NCI-H345 treated with DMSO at 0.1 percent for 48 hours (cell line): ENCODE measurements at regions not wholly inside any gene's neighbourhood (a gene's known extent, or its start where the extent isn't known, plus 50 kb on each side); places are given as distances from the start of the nearest gene placed in this dataset.
"Not testable (repeated sequence)": the region's sequence is repeated elsewhere in the genome, so short reads cannot be mapped to it uniquely, and the experiment has no call there.

Experiments
- DNase-seq: peaks from one replicate; lab custom pipeline; 2025; ENCODE audit not compliant: unreplicated experiment; lab: John Stamatoyannopoulos, UW

DNA sequence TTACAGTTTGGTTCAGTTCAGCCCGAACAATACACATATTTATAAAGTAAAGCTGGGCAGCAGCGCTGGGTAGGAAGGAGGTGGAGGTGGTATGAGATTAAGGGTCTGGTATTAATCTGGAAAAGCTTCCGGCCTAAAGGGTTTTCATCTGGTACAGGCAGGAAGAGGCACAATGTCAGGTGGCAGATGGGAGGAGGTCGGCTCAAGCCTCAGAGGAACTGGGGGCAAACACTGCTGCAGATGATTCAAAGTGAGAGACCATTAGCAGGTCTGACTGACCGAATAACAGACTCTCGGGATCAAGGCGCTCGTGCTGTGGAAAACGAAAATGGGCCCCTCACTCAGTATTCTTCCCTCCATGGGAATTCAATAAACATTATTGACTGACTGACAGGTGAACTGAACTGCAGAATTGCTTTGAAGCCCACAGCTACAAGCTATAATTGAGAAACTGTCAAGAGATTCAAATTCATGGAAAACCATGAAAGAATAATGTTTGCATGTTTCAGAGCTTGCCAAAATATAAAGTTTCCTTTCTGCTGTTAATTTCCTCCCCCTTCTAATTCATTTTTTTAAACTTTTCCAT is 75.3 kb downstream of the TMEM167A start:
- DNase-seq: no peak

DNA sequence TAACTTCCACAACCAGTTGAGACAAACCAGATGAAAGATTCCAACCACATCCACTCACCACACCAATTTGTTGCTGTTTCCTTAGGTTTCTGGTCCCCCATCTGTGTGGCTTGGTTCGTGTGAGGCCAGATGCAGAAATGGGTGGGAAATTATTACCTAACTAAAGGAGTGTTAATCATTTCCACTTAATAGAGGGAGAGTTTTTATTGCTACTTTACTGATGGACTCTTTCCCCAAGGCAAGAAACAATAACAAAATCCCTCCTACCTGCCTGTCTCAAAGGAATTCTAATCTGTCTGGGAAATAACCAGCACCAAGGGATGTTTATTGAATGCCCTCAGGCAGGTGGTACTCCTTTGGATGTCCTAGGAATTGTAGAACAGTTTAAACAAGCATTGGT is 76.3 kb downstream of the TMEM167A start:
- DNase-seq: no peak

- no peak for DNase-seq
These were observed 76.8 kb downstream of the TMEM167A start for GRCh38 chr5:83000428-83000827.

DNA sequence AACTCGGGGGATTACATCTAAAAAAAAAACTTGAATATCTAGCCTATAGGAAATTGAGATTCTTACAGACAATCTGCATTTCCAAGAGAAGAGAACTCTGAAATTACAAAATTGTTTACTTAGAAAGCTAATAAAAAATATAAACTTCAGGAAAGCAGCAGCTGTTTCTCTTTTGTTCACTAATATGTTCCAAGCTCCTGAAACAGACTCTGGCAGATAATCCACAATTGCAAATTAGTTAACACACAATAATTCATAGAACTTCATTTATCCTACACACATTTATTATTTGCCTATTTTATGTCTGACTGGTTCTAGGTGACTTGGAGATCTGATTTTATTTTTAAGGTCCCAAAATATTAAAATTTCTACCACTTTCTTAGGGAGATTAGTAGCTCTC is 83.8 kb downstream of the TMEM167A start:
- DNase-seq: no peak

GRCh38 chr5:82992646-82993045 is 84.5 kb downstream of the TMEM167A start:
- DNase-seq: no peak

DNA sequence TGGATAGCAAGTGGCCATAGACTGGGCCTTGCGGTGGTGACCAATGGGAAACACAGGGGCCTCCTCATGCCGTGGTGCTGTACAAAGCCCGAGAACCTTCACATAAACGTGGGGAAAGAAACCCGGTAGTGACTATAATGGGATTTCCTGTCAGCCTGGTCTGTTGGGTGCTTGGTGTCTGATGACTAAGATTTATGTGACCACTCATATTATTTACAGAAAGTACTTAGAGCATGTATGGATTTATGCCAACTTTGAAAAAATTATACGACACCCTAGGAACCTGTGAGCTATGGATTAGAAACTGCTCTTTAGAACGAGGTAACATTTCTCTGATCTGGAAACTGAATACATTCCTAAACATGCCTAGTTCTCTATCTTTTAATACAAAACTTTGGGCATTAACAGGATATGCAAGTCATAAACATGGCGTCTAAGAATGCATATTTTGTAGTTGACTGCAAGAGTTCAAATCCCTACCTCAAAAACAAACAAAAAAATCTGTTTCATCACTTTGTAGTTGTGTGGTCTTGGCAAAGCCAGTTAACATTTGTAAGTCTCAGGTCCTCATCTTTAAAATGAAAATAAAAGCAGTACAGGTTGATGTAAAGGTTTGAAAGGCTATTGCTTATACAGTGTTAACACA is 85.4 kb downstream of the TMEM167A start:
- DNase-seq: no peak

GRCh38 chr5:82991059-82991458 is 86.1 kb downstream of the TMEM167A start:
- DNase-seq: no peak

DNA sequence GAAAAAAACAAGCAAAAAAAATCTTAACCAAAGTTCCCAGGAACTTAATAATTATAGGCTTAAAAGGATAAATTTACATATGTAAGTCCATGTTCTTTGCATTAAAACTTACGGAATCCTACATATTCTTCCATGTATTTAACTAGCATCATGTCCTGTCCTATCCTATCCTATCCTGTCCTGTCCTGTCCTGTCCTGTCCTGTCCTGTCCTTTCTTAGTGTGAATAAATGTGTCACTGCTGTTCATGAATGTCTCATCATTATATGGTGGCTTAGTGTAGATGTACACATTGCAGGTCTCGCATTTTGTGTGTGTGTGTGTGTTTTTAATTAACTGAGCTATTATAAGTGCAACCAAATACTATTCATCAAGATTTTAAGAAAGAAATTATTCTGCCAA is 90.0 kb downstream of the TMEM167A start:
- no peak for DNase-seq

- no peak for DNase-seq
These were observed 90.8 kb downstream of the TMEM167A start for GRCh38 chr5:82986404-82986803.

GRCh38 chr5:82985763-82986162 is 91.4 kb downstream of the TMEM167A start:
- DNase-seq: no peak

- DNase-seq: no peak
These were observed 92.1 kb downstream of the TMEM167A start for GRCh38 chr5:82984786-82985735.

DNA sequence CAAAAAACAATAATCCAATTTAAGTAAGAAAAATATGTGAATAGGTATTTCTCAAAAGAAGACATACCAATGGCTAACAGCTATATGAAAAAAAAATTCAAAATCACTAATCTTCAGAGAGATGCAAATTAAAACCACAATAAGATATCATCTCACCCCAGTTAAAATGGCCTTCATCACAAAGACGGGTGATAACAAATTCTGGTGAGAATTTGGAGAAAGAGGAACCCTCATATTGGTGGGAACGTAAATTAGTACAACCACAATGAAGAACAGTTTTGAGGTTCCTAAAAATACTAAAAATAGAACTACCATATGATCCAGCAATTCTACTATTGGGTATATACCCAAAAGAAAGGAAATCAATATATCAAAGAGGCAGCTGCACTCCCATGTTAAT is 94.3 kb downstream of the TMEM167A start:
- DNase-seq: no peak

GRCh38 chr5:82976887-82977286 is 100.3 kb downstream of the TMEM167A start:
- not testable (repeated sequence) for DNase-seq

DNA sequence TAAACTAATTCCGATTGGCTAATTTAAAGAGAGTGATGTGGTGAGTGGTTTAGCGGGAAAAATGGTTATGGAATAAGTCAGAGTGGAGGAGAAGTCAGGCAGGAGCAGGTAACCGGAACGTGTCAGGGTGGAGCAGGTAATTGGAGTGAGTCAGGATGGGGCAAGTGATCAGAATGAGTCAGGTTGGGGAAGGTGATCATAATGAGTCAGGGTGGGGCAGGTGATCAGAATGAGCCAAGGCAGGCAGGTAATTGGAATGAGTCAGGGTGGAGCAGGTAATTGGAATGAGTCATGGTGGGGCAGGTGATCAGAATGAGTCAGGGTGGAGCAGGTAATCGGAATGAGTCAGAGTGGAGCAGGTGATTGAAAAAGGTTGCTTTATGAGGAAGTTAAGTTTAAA is 101.4 kb downstream of the TMEM167A start:
- no peak for DNase-seq

GRCh38 chr5:82975396-82975795 is 101.8 kb downstream of the TMEM167A start:
- DNase-seq: no peak

GRCh38 chr5:82974346-82974745 is 102.8 kb downstream of the TMEM167A start:
- not testable (repeated sequence) for DNase-seq

DNA sequence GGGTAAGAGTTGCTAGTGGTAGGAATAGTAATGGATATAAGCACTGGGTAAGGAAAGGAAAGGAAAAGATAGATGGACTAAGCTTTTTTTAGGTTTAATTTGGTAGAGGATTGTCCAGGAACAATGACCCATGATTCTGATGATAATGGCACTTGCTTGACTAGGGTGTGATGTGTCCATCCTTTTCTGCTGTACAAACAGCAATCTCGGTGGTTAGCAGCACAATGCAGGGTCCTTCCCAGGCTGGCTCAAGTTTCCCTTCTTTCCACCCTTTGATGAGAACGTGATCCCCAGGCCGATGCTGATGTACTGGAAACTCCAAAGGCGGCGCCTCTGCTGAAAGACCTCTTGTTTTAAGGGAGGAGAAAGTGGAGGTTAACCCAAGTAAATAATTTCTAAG is 105.3 kb downstream of the TMEM167A start:
- no peak for DNase-seq

DNA sequence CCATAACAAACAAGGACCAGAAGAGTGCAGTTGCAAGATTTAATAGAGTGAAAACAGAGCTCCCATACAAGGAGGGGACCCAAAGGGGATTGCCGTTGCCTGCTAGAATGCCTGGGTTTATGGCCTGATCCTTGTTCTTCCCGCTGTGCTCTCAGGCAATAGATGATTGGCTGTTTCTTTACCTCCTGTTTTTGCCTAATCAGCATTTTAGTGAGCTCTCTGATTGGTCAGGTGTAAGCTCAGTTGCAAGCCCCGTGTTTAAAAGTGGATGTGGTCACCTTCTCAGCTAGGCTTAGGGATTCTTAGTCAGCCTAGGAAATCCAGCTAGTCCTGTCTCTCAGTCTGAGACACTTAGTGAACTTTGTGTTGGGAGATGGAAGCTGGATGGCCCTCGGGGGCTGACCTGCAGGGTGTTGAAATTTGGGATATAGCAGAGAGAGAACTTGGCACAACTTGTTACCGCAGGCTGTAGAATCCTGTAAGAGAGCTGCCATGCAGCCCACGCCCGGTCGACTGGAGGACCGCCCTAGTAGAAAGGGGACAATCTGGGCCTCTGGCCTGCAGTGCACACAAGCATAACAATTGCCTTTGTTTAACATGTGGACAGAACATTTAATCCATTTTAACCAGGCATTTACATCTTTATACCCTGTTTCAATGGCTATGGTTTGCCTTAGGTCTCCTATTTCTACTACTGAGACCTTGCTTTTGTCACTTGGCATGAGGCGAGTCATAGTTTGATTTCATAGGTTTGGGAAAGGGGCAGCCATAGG is 106.0 kb downstream of the TMEM167A start:
- not testable (repeated sequence) for DNase-seq

- DNase-seq: not testable (repeated sequence)
These were observed 107.8 kb downstream of the TMEM167A start for GRCh38 chr5:82969221-82969976.

- no peak for DNase-seq
These were observed 110.1 kb downstream of the TMEM167A start for GRCh38 chr5:82967072-82967471.
